Ishikawa (cell line): ENCODE measurements at regions not wholly inside any gene's neighbourhood (a gene's known extent, or its start where the extent isn't known, plus 50 kb on each side); places are given as distances from the start of the nearest gene placed in this dataset.

ENCODE experiments used
- EP300 ChIP-seq: IDR thresholded peaks from 2 replicates; pipeline ENCODE4 v1.6.1; 2012; ENCODE audit warnings: borderline replicate concordance
- TAF1 ChIP-seq: IDR thresholded peaks from 2 replicates; pipeline ENCODE4 v1.6.1; 2012; ENCODE audit warnings: low read depth, mild to moderate bottlenecking
- TEAD4 ChIP-seq: IDR thresholded peaks from 2 replicates; pipeline ENCODE4 v1.6.1; 2012
- TF ChIP-seq, protein P1 (sequence below): IDR thresholded peaks from 2 replicates; pipeline ENCODE4 v1.6.1; 2012

DNA sequence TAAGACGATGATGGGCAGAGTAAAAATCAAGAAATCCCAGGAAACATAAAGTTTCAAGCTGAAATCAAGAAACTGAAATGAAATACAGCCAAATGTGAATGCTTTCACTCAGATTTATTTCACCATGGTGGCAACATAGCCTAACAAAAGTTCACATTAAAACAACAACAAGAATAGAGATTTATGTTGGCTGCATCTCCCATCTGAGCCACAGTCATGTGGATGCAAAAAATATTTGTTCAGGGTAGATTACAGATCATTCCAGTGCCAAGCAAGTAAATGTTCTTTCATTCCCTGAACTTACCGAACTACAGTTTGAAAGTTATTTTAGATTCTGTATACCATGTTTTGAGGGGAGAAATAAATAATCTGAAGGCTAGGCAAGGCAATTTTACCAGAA lies 159.9 kb upstream of the TMTC1 start:
- TF ChIP-seq TAF1 (no peak), TEAD4 (no peak), EP300 (no peak)
- TF ChIP-seq, protein P1, sequence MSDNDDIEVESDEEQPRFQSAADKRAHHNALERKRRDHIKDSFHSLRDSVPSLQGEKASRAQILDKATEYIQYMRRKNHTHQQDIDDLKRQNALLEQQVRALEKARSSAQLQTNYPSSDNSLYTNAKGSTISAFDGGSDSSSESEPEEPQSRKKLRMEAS = no peak
